HEK293 (cell line): ENCODE measurements at regions not wholly inside any gene's neighbourhood (a gene's known extent, or its start where the extent isn't known, plus 50 kb on each side); places are given as distances from the start of the nearest gene placed in this dataset.

Experiments used
- CTCF ChIP-seq: fragments of 450-650 bp; formaldehyde crosslinking; IDR thresholded peaks from 2 replicates; pipeline ENCODE4 v1.5.1; 2016; ENCODE audit warnings: missing biosample characterization, missing genetic modification characterization
- GLIS2 ChIP-seq: fragments of 450-650 bp; formaldehyde crosslinking; IDR thresholded peaks from 2 replicates; pipeline ENCODE4 v1.5.1; 2016; ENCODE audit warnings: missing biosample characterization, missing genetic modification characterization
- ZBTB20 ChIP-seq: fragments of 450-650 bp; formaldehyde crosslinking; IDR thresholded peaks from 2 replicates; pipeline ENCODE4 v1.5.1; 2016; ENCODE audit warnings: missing biosample characterization, missing genetic modification characterization
- ZBTB8A ChIP-seq: fragments of 450-650 bp; formaldehyde crosslinking; IDR thresholded peaks from 2 replicates; pipeline ENCODE4 v1.5.1; 2016; ENCODE audit warnings: missing biosample characterization, missing genetic modification characterization
- ZNF2 ChIP-seq: fragments of 450-650 bp; formaldehyde crosslinking; IDR thresholded peaks from 2 replicates; pipeline ENCODE4 v1.5.1; 2016; ENCODE audit warnings: missing biosample characterization, missing genetic modification characterization
- ZNF274 ChIP-seq, 2 experiments: fragments of 200-500 bp in 1 of 2; fragments of 450-650 bp in 1 of 2; sonication (Bioruptor generic) in 1 of 2; formaldehyde crosslinking in 1 of 2; IDR thresholded peaks; 2 replicates each; pipeline versions ENCODE4 v1.5.1 to v1.6.1; 2014 to 2016; ENCODE audit warnings: borderline replicate concordance in 1 of 2, inconsistent platforms in 1 of 2, low read length in 1 of 2, missing biosample characterization in 1 of 2, missing genetic modification characterization in 1 of 2
- ZNF561 ChIP-seq: fragments of 450-650 bp; IDR thresholded peaks from 2 replicates; pipeline ENCODE4 v1.5.1; 2018; ENCODE audit warnings: missing biosample characterization, missing genetic modification characterization, borderline replicate concordance
- ZNF629 ChIP-seq: fragments of 450-650 bp; formaldehyde crosslinking; IDR thresholded peaks from 2 replicates; pipeline ENCODE4 v1.5.1; 2017; ENCODE audit warnings: missing biosample characterization, missing genetic modification characterization

GRCh38 chr15:75791337-75791713 lies 51.9 kb upstream of the UBE2Q2 start:
- no peak for TF ChIP-seq ZNF629 (tag by site-specific recombination)
- no peak for TF ChIP-seq CTCF (tag by site-specific recombination)
- TF ChIP-seq ZNF2 (tag by site-specific recombination), result no peak
- TF ChIP-seq GLIS2 (tag by site-specific recombination), result no peak
- no peak for TF ChIP-seq ZBTB8A
- no peak for TF ChIP-seq ZNF274 (IDR thresholded peaks at IDR 0.05; ENCODE audit: low read length)
- TF ChIP-seq ZNF274 (tag by site-specific recombination; IDR thresholded peaks at IDR 0.05; ENCODE audit: borderline replicate concordance), result no peak
- no peak for TF ChIP-seq ZNF561
- TF ChIP-seq ZBTB20 (tag by site-specific recombination), result no peak
